HEK293T (cell line): ENCODE measurements at regions not wholly inside any gene's neighbourhood (a gene's known extent, or its start where the extent isn't known, plus 50 kb on each side); places are given as distances from the start of the nearest gene placed in this dataset.

Experiments used
- CTCF ChIA-PET: fragments of 350-600 bp; formaldehyde crosslinking; extraction: SDS; loops from one replicate; lab custom pipeline; 2021; ENCODE audit warnings: antibody characterized with exemption, inconsistent platforms; lab: Yijun Ruan, JAX
- POLR2A ChIA-PET: fragments of 350-600 bp; formaldehyde crosslinking; extraction: SDS; loops from one replicate; lab custom pipeline; 2020; ENCODE audit warnings: antibody characterized with exemption, inconsistent platforms; lab: Yijun Ruan, JAX
- DNase-seq: peaks from one replicate; pipeline ENCODE4 v3.0.0; 2012; ENCODE audit warnings: mixed read lengths; ENCODE audit errors: extremely low spot score
- ARNT ChIP-seq: fragments of 450-650 bp; IDR thresholded peaks from 2 replicates; pipeline ENCODE4 v1.6.1; 2017; ENCODE audit warnings: mild to moderate bottlenecking
- BHLHE40 ChIP-seq: fragments of 450-650 bp; IDR thresholded peaks from 2 replicates; pipeline ENCODE4 v1.6.1; 2016; ENCODE audit warnings: mild to moderate bottlenecking, moderate library complexity, borderline replicate concordance
- CTBP1 ChIP-seq: fragments of 450-650 bp; IDR thresholded peaks from 2 replicates; pipeline ENCODE4 v1.6.1; 2016; ENCODE audit warnings: borderline replicate concordance
- ELF4 ChIP-seq: fragments of 450-650 bp; IDR thresholded peaks from 2 replicates; pipeline ENCODE4 v1.6.1; 2017; ENCODE audit warnings: antibody characterized with exemption
- FOXA1 ChIP-seq: fragments of 450-650 bp; IDR thresholded peaks from 2 replicates; pipeline ENCODE4 v1.6.1; 2016; ENCODE audit warnings: mild to moderate bottlenecking
- FOXK2 ChIP-seq: fragments of 450-650 bp; IDR thresholded peaks from 2 replicates; pipeline ENCODE4 v1.6.1; 2016; ENCODE audit warnings: mild to moderate bottlenecking
- FOXM1 ChIP-seq: fragments of 450-650 bp; IDR thresholded peaks from 2 replicates; pipeline ENCODE4 v1.6.1; 2017; ENCODE audit warnings: mild to moderate bottlenecking, borderline replicate concordance
- HDGF ChIP-seq: fragments of 450-650 bp; IDR thresholded peaks from 2 replicates; pipeline ENCODE4 v1.6.1; 2017; ENCODE audit warnings: antibody characterized with exemption, borderline replicate concordance
- L3MBTL2 ChIP-seq: fragments of 450-650 bp; conservative IDR thresholded peaks from 2 replicates; pipeline ENCODE4 v1.6.1; 2016; ENCODE audit warnings: mild to moderate bottlenecking
- LEF1 ChIP-seq: fragments of 450-650 bp; IDR thresholded peaks from 2 replicates; pipeline ENCODE4 v1.6.1; 2017; ENCODE audit warnings: mild to moderate bottlenecking, borderline replicate concordance
- NFRKB ChIP-seq: fragments of 450-650 bp; IDR thresholded peaks from 2 replicates; pipeline ENCODE4 v1.6.1; 2016; ENCODE audit warnings: mild to moderate bottlenecking, moderate library complexity
- SP1 ChIP-seq: fragments of 450-650 bp; IDR thresholded peaks from 2 replicates; pipeline ENCODE4 v1.6.1; 2017
- SUZ12 ChIP-seq: fragments of 450-650 bp; IDR thresholded peaks from 2 replicates; pipeline ENCODE4 v1.6.1; 2016; ENCODE audit warnings: mild to moderate bottlenecking
- TARDBP ChIP-seq: fragments of 450-650 bp; IDR thresholded peaks from 2 replicates; pipeline ENCODE4 v1.6.1; 2016
- ZNF384 ChIP-seq: fragments of 450-650 bp; IDR thresholded peaks from 2 replicates; pipeline ENCODE4 v1.6.1; 2016
- TF ChIP-seq, protein P1 (sequence below): fragments of 450-650 bp; IDR thresholded peaks from 2 replicates; pipeline ENCODE4 v1.6.1; 2016

DNA sequence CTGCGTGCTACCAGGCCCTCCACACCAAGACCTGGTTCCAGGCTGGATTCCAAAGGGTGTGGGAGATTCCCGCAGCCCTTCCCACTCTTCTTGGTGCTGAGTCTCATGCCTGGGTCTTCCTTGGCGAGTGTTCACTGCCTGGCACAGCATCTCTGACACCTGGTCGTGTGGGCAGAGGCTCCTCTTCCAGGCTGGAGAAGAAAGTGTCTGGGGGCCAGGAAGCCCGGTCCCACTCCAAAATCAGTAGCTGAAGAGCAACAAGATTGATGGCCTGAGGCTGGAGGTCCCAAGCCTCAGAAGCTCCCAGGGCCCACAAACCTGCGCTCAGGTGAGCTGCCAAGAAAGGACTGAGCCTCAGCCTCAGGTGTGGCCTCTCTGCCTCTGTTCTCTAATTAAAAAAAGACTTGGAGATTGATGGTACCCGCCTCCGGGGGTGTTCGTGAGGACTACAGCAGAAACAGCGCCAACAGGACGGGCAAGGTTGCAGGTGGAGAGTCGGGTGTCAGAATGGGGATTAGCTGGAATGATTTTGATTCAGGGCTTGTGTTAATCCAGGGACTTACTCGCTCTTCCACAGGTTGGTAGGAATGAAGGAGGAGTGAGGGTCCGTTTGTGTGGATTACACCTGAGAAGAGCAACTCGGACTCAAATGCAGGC lies 217.5 kb downstream of the TEX29 start:
- DNase-seq, result no peak
- TF ChIP-seq FOXK2 (no peak), LEF1 (no peak), HDGF (no peak), FOXA1 (no peak), BHLHE40 (no peak), SUZ12 (no peak), SP1 (no peak), CTBP1 (no peak), ELF4 (no peak), FOXM1 (no peak), ZNF384 (no peak), ARNT (no peak), L3MBTL2 (no peak)
- TF ChIP-seq, protein P1, sequence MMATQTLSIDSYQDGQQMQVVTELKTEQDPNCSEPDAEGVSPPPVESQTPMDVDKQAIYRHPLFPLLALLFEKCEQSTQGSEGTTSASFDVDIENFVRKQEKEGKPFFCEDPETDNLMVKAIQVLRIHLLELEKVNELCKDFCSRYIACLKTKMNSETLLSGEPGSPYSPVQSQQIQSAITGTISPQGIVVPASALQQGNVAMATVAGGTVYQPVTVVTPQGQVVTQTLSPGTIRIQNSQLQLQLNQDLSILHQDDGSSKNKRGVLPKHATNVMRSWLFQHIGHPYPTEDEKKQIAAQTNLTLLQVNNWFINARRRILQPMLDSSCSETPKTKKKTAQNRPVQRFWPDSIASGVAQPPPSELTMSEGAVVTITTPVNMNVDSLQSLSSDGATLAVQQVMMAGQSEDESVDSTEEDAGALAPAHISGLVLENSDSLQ, result no peak
- POLR2A ChIA-PET, result no interaction called here
- CTCF ChIA-PET, result interaction anchor here (0.6 kb wide), 1 partner anchor 1231 kb away, joined by 3 read pairs; the partner anchor contains the start of genes COL4A1 and COL4A2

DNA sequence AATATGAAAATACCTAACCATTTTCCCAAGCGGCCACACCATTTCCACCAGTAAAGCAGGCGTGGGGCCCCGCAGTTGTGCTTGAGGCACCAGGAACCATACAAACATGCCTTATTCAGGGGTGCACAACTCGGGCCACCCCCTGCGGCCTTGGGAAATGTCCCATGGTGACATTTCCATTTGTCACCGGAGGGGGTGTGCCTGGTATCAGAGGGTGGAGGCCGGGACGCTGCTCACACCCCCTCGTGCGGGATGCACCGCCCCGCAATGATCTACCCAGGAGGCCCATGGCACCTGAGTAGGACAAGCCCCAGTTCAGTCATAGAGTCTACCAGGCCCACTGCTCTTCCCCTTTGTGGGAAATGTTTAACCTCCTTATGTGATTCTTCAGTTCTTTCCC lies 218.8 kb downstream of the TEX29 start:
- POLR2A ChIA-PET, result no interaction called here
- no peak for DNase-seq
- TF ChIP-seq HDGF (no peak), LEF1 (no peak), SUZ12 (no peak), ARNT (no peak), BHLHE40 (no peak), ZNF384 (no peak), L3MBTL2 (no peak), FOXK2 (no peak), FOXM1 (no peak), ELF4 (no peak), NFRKB (no peak), CTBP1 (no peak), FOXA1 (no peak), TARDBP (no peak), SP1 (no peak)
- TF ChIP-seq, protein P1, result no peak
- CTCF ChIA-PET, result no interaction called here

DNA sequence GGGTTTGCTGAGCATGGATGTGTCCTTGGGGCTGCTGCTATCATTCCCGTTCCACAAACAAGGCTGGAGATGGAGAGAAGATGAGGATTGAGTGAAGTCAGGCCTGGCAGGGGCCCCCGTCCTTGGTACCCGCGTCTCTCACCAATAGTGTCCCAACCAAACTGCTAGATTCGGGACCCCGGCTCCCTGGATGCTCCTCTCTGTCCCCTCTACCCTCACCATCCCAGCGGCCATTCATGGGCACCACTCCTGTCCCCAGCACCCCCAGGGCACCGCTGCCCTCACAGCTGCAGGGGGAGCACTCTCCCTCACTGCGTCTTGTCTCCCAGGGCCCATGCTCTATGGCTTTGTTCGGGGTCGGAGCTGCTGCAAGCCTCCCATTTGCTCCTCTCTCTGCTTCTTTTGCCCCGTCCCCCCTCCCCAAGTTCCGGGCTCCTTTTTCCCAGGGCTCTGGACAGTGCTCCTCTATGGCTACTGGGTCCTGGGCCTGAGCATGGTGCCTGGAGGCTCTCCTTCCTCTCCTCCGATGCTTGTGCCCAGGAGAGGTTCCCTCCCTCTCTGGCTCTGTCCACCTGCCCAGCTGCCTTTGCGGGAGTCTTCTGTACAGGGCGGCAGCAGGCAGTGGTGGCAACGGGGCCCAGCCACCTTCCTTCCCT lies 219.5 kb downstream of the TEX29 start:
- CTCF ChIA-PET, result no interaction called here
- no peak for DNase-seq
- no peak for TF ChIP-seq FOXA1
- TF ChIP-seq FOXM1, result no peak
- TF ChIP-seq ARNT, result no peak
- TF ChIP-seq LEF1, result no peak
- no peak for TF ChIP-seq FOXK2
- TF ChIP-seq CTBP1, result no peak
- TF ChIP-seq, protein P1, result no peak
- TF ChIP-seq L3MBTL2, result no peak
- no peak for TF ChIP-seq SUZ12
- no peak for TF ChIP-seq ELF4
- no peak for TF ChIP-seq SP1
- no peak for TF ChIP-seq BHLHE40
- POLR2A ChIA-PET, result no interaction called here

DNA sequence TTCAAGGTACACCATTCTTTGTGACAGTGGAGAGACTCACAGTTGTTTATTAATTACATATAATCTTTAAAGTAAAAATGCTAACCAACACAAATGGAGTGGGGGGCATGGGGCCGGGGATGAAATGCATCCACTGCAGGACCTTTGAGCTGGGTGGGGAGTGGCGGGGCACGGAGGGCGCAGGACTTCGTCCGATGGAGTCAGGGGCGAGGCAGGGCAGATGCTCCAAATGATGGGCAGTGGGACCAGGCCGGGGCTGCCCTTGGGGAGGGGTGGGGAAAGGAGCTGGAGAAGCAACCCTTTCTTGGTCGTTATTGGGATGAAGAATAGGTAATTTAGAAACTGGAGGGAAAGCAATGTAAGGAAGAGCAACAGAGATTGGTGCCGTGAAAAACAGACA lies 220.0 kb downstream of the TEX29 start:
- ChIA-PET POLR2A (no interaction called here), CTCF (no interaction called here)
- TF ChIP-seq SP1, result no peak
- TF ChIP-seq FOXM1, result no peak
- TF ChIP-seq SUZ12, result no peak
- TF ChIP-seq ZNF384, result no peak
- TF ChIP-seq L3MBTL2, result no peak
- TF ChIP-seq NFRKB, result no peak
- TF ChIP-seq LEF1, result no peak
- no peak for TF ChIP-seq CTBP1
- TF ChIP-seq TARDBP, result no peak
- no peak for TF ChIP-seq BHLHE40
- no peak for TF ChIP-seq FOXA1
- TF ChIP-seq ARNT, result no peak
- no peak for TF ChIP-seq ELF4
- TF ChIP-seq, protein P1, result no peak
- no peak for TF ChIP-seq FOXK2
- no peak for TF ChIP-seq HDGF
- no peak for DNase-seq

GRCh38 chr13:111541345-111541744 lies 220.9 kb downstream of the TEX29 start:
- no peak for TF ChIP-seq CTBP1
- no peak for DNase-seq
- ChIA-PET CTCF (no interaction called here), POLR2A (no interaction called here)
